MM.1S (cell line): ENCODE measurements at regions not wholly inside any gene's neighbourhood (a gene's known extent, or its start where the extent isn't known, plus 50 kb on each side); places are given as distances from the start of the nearest gene placed in this dataset.

ENCODE experiments used
- EZH2 ChIP-seq: fragments of 300-600 bp; sonication (generic); optimal IDR thresholded peaks from 2 replicates; pipeline ENCODE3; 2017; ENCODE audit warnings: low read depth, mild to moderate bottlenecking, antibody characterized with exemption, low read length, mixed read lengths
- TF ChIP-seq, protein P1 (sequence below): fragments of 300-600 bp; sonication (generic); IDR thresholded peaks from 2 replicates; pipeline ENCODE4 v1.5.1; 2016; ENCODE audit warnings: antibody characterized with exemption, low read length, mixed read lengths

DNA sequence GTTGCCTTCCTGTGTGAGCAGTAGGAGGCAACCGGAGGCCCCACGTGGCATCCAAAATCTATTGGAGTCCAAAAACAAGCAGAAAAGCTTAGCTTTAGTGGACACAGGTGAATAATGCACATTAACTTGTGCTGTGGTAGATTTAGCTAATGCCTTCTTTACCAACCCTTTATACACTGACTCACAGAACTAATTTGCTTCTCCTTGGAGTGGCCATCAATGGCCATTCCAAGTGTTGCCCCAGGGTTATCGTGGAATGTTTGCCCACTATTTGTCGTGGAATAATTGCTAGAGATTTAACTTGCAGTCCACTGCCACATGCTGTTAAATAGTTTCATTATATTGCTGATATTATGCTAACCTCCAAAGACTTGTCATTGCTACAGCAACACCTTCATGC is 729.1 kb downstream of the STPG2 start:
- TF ChIP-seq, protein P1, sequence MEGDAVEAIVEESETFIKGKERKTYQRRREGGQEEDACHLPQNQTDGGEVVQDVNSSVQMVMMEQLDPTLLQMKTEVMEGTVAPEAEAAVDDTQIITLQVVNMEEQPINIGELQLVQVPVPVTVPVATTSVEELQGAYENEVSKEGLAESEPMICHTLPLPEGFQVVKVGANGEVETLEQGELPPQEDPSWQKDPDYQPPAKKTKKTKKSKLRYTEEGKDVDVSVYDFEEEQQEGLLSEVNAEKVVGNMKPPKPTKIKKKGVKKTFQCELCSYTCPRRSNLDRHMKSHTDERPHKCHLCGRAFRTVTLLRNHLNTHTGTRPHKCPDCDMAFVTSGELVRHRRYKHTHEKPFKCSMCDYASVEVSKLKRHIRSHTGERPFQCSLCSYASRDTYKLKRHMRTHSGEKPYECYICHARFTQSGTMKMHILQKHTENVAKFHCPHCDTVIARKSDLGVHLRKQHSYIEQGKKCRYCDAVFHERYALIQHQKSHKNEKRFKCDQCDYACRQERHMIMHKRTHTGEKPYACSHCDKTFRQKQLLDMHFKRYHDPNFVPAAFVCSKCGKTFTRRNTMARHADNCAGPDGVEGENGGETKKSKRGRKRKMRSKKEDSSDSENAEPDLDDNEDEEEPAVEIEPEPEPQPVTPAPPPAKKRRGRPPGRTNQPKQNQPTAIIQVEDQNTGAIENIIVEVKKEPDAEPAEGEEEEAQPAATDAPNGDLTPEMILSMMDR, result no peak
- no peak for TF ChIP-seq EZH2
